ENCODE measurements at regions not wholly inside any gene's neighbourhood (a gene's known extent, or its start where the extent isn't known, plus 50 kb on each side); places are given as distances from the start of the nearest gene placed in this dataset.

- Mint-ChIP-seq H3K27me3 (ENCODE audit: low read depth, unreplicated experiment) (no peaks in the 10 kb centered on the region), H3K36me3 (ENCODE audit: low read depth, unreplicated experiment) (peaks cover 7% of the 10 kb centered on the region), H3K9me3 (ENCODE audit: unreplicated experiment) (peaks cover 38% of the 10 kb centered on the region), H3K4me3 (ENCODE audit: unreplicated experiment) (no peak overlapping the region), H3K27ac (ENCODE audit: unreplicated experiment) (no peak overlapping the region), H3K4me1 (ENCODE audit: low read depth, unreplicated experiment) (no peaks in the 10 kb centered on the region)
- no peak for TF ChIP-seq EZH2 (IDR thresholded peaks at IDR 0.05; ENCODE audit: insufficient read depth, low read length)
- TF ChIP-seq CTCF (IDR thresholded peaks at IDR 0.05; ENCODE audit: insufficient read depth, low read depth, low read length) = no peak
- DNase-seq (ENCODE audit: low read depth) (no peak), FAIRE-seq (no peak)
- Histone ChIP-seq H4K20me1 (ENCODE audit: insufficient read depth, low read length) (no peaks in the 10 kb centered on the region), H3K4me3 (ENCODE audit: insufficient read depth, low read depth, low read length) (no peak overlapping the region), H3K27me3 (ENCODE audit: insufficient read depth, low read length) (no peaks in the 10 kb centered on the region), H3K79me2 (ENCODE audit: insufficient read depth, low read length) (no peaks in the 10 kb centered on the region), H3K36me3 (ENCODE audit: insufficient read depth, low read length) (no peaks in the 10 kb centered on the region), H3K9ac (ENCODE audit: low read length) (no peak overlapping the region), H3K4me2 (ENCODE audit: low read length) (no peak overlapping the region), H2AFZ (ENCODE audit: low read depth, low read length) (no peak overlapping the region), H3K9me3 (ENCODE audit: insufficient read depth, low read depth, low read length) (peaks cover 11% of the 10 kb centered on the region), H3K4me1 (ENCODE audit: insufficient read depth, low read length) (no peaks in the 10 kb centered on the region), H3K27ac (ENCODE audit: low read depth, low read length) (no peak overlapping the region)
Measured at GRCh38 chr10:83750604-83751003, 388.7 kb upstream of the GHITM start.

- TF ChIP-seq CTCF (IDR thresholded peaks at IDR 0.05; ENCODE audit: insufficient read depth, low read depth, low read length) = no peak
- TF ChIP-seq EZH2 (IDR thresholded peaks at IDR 0.05; ENCODE audit: insufficient read depth, low read length) = no peak
- no peak overlapping the region for H3K4me3 ChIP-seq (ENCODE audit: insufficient read depth, low read depth, low read length)
Measured at GRCh38 chr10:83753490-83753889, 385.8 kb upstream of the GHITM start.

GRCh38 chr10:83754857-83755256, 384.5 kb upstream of the GHITM start:
- Histone ChIP-seq H3K79me2 (ENCODE audit: insufficient read depth, low read length) (no peaks in the 10 kb centered on the region), H3K4me1 (ENCODE audit: insufficient read depth, low read length) (no peaks in the 10 kb centered on the region), H2AFZ (ENCODE audit: low read depth, low read length) (no peak overlapping the region), H3K4me3 (ENCODE audit: insufficient read depth, low read depth, low read length) (no peak overlapping the region), H3K4me2 (ENCODE audit: low read length) (no peak overlapping the region), H3K27ac (ENCODE audit: low read depth, low read length) (no peak overlapping the region), H3K36me3 (ENCODE audit: insufficient read depth, low read length) (no peaks in the 10 kb centered on the region), H3K27me3 (ENCODE audit: insufficient read depth, low read length) (no peaks in the 10 kb centered on the region), H3K9ac (ENCODE audit: low read length) (no peak overlapping the region), H4K20me1 (ENCODE audit: insufficient read depth, low read length) (no peaks in the 10 kb centered on the region), H3K9me3 (ENCODE audit: insufficient read depth, low read depth, low read length) (peaks cover 9% of the 10 kb centered on the region)
- DNase-seq (ENCODE audit: low read depth) = no peak
- Mint-ChIP-seq H3K4me3 (ENCODE audit: unreplicated experiment) (no peak overlapping the region), H3K36me3 (ENCODE audit: low read depth, unreplicated experiment) (peaks cover 3% of the 10 kb centered on the region), H3K27ac (ENCODE audit: unreplicated experiment) (no peak overlapping the region), H3K4me1 (ENCODE audit: low read depth, unreplicated experiment) (no peaks in the 10 kb centered on the region), H3K9me3 (ENCODE audit: unreplicated experiment) (peaks cover 35% of the 10 kb centered on the region), H3K27me3 (ENCODE audit: low read depth, unreplicated experiment) (peaks cover 3% of the 10 kb centered on the region)
- FAIRE-seq = no peak
- no peak for TF ChIP-seq CTCF (IDR thresholded peaks at IDR 0.05; ENCODE audit: insufficient read depth, low read depth, low read length)
- no peak for TF ChIP-seq EZH2 (IDR thresholded peaks at IDR 0.05; ENCODE audit: insufficient read depth, low read length)

More at GRCh38 chr10:83753490-83753889, 385.8 kb upstream of the GHITM start:
- H3K4me1 ChIP-seq (ENCODE audit: insufficient read depth, low read length) = no peaks in the 10 kb centered on the region
- peaks cover 7% of the 10 kb centered on the region for H3K36me3 Mint-ChIP-seq (ENCODE audit: low read depth, unreplicated experiment)
- H3K9ac ChIP-seq (ENCODE audit: low read length) = no peak overlapping the region
- no peak overlapping the region for H3K4me3 Mint-ChIP-seq (ENCODE audit: unreplicated experiment)
- H3K9me3 Mint-ChIP-seq (ENCODE audit: unreplicated experiment) = peaks cover 38% of the 10 kb centered on the region
- H3K27me3 ChIP-seq (ENCODE audit: insufficient read depth, low read length) = no peaks in the 10 kb centered on the region
- DNase-seq (ENCODE audit: low read depth) = no peak
- H3K79me2 ChIP-seq (ENCODE audit: insufficient read depth, low read length) = no peaks in the 10 kb centered on the region
- no peaks in the 10 kb centered on the region for H4K20me1 ChIP-seq (ENCODE audit: insufficient read depth, low read length)
- no peaks in the 10 kb centered on the region for H3K4me1 Mint-ChIP-seq (ENCODE audit: low read depth, unreplicated experiment)
- no peak overlapping the region for H2AFZ ChIP-seq (ENCODE audit: low read depth, low read length)
- H3K27me3 Mint-ChIP-seq (ENCODE audit: low read depth, unreplicated experiment) = no peaks in the 10 kb centered on the region
- H3K9me3 ChIP-seq (ENCODE audit: insufficient read depth, low read depth, low read length) = peaks cover 9% of the 10 kb centered on the region
- H3K36me3 ChIP-seq (ENCODE audit: insufficient read depth, low read length) = no peaks in the 10 kb centered on the region
- H3K4me2 ChIP-seq (ENCODE audit: low read length) = no peak overlapping the region
- no peak overlapping the region for H3K27ac Mint-ChIP-seq (ENCODE audit: unreplicated experiment)
- no peak for FAIRE-seq
- no peak overlapping the region for H3K27ac ChIP-seq (ENCODE audit: low read depth, low read length)
